Peyer's patch (tissue), 4 donors: ENCODE measurements at regions not wholly inside any gene's neighbourhood (a gene's known extent, or its start where the extent isn't known, plus 50 kb on each side); places are given as distances from the start of the nearest gene placed in this dataset.

ENCODE experiments used
- DNase-seq, 3 donors: peaks; one replicate each; pipeline ENCODE4 v3.0.0-alpha.2; 2017 to 2019
- H3K27ac ChIP-seq, 4 donors: fragments of 200-600 bp; sonication (generic); one replicate each; pipeline ENCODE4 v1.5.1; 2016 to 2019
- H3K27me3 ChIP-seq, 2 donors: fragments of 200-600 bp; sonication (generic); one replicate each; pipeline ENCODE4 v1.5.1; 2019
- H3K36me3 ChIP-seq, 3 donors: fragments of 200-600 bp; sonication (generic); one replicate each; pipeline ENCODE4 v1.5.1; 2016 to 2019
- H3K4me1 ChIP-seq, 4 donors: fragments of 200-600 bp; sonication (generic); one replicate each; pipeline ENCODE4 v1.5.1; 2016 to 2019
- H3K4me3 ChIP-seq, 4 donors: fragments of 200-600 bp; sonication (generic); 1 replicate in 3 of 4; 2 replicates in 1 of 4; pipeline ENCODE4 v1.5.1; 2016 to 2019; ENCODE audit warnings: mild to moderate bottlenecking in 1 of 4
- H3K9me3 ChIP-seq, 4 donors: fragments of 200-600 bp; sonication (generic); one replicate each; pipeline ENCODE4 v1.5.1; 2016 to 2019; ENCODE audit warnings: mild to moderate bottlenecking in 1 of 4
- CTCF ChIP-seq, 6 experiments: fragments of 450-650 bp in 4 of 6; fragments of 200-600 bp in 2 of 6; sonication (generic) in 1 of 6; IDR thresholded peaks; one replicate each; pipeline ENCODE4 v1.5.1; 2017 to 2019; ENCODE audit warnings: antibody characterized with exemption in 6 of 6, mild to moderate bottlenecking in 3 of 6, moderate library complexity in 1 of 6
- POLR2A ChIP-seq, 2 donors: fragments of 450-650 bp; IDR thresholded peaks; one replicate each; pipeline ENCODE4 v1.5.1; 2017; ENCODE audit warnings: antibody characterized with exemption in 2 of 2, mild to moderate bottlenecking in 2 of 2, moderate library complexity in 2 of 2

- no peak for DNase-seq
- Histone ChIP-seq H3K27ac (no peak overlapping the region), H3K27me3 (no peaks in the 10 kb centered on the region), H3K4me1 (no peaks in the 10 kb centered on the region), H3K4me3 (no peak overlapping the region), H3K9me3 (no peaks in the 10 kb centered on the region), H3K36me3 (no peaks in the 10 kb centered on the region)
- no peak for TF ChIP-seq POLR2A (IDR thresholded peaks at IDR 0.05)
- TF ChIP-seq CTCF (IDR thresholded peaks at IDR 0.05), result no peak
Measured at GRCh38 chr2:204219196-204219595, 282.6 kb downstream of the ICOS start.

GRCh38 chr2:204220896-204221295 lies 284.3 kb downstream of the ICOS start:
- H3K4me3 ChIP-seq, result no peak overlapping the region
- no peaks in the 10 kb centered on the region for H3K27me3 ChIP-seq
- H3K27ac ChIP-seq, result no peak overlapping the region
- no peaks in the 10 kb centered on the region for H3K9me3 ChIP-seq
- H3K4me1 ChIP-seq, result peaks cover 0 to 2% (median 0%) of the 10 kb centered on the region in 4 donors
- H3K36me3 ChIP-seq, result no peaks in the 10 kb centered on the region
- no peak for DNase-seq
- no peak for TF ChIP-seq CTCF (IDR thresholded peaks at IDR 0.05)
- no peak for TF ChIP-seq POLR2A (IDR thresholded peaks at IDR 0.05)

- no peak for DNase-seq
- H3K27me3 ChIP-seq, result no peaks in the 10 kb centered on the region
- H3K4me3 ChIP-seq, result no peak overlapping the region
- peaks cover 0 to 11% (median 0%) of the 10 kb centered on the region in 4 donors for H3K4me1 ChIP-seq
- no peak for TF ChIP-seq CTCF (IDR thresholded peaks at IDR 0.05)
- TF ChIP-seq POLR2A (IDR thresholded peaks at IDR 0.05), result no peak
- no peak overlapping the region for H3K27ac ChIP-seq
- no peaks in the 10 kb centered on the region for H3K9me3 ChIP-seq
- no peaks in the 10 kb centered on the region for H3K36me3 ChIP-seq
Measured at GRCh38 chr2:204223046-204223445, 286.5 kb downstream of the ICOS start.

- no peak overlapping the region for H3K27ac ChIP-seq
- H3K36me3 ChIP-seq, result no peaks in the 10 kb centered on the region
- H3K27me3 ChIP-seq, result no peaks in the 10 kb centered on the region
- no peaks in the 10 kb centered on the region for H3K9me3 ChIP-seq
- peaks cover 0 to 11% (median 0%) of the 10 kb centered on the region in 4 donors for H3K4me1 ChIP-seq
- no peak for DNase-seq
- H3K4me3 ChIP-seq, result no peak overlapping the region
- TF ChIP-seq CTCF (IDR thresholded peaks at IDR 0.05), result no peak
- no peak for TF ChIP-seq POLR2A (IDR thresholded peaks at IDR 0.05)
Measured at GRCh38 chr2:204223544-204223943, 287.0 kb downstream of the ICOS start.

GRCh38 chr2:204225671-204226073 lies 289.1 kb downstream of the ICOS start:
- DNase-seq, result no peak
- no peaks in the 10 kb centered on the region for H3K36me3 ChIP-seq
- no peak for TF ChIP-seq POLR2A (IDR thresholded peaks at IDR 0.05)

GRCh38 chr2:204226305-204226880 lies 289.8 kb downstream of the ICOS start:
- H3K4me3 ChIP-seq, result no peak overlapping the region
- no peaks in the 10 kb centered on the region for H3K9me3 ChIP-seq
- no peak for TF ChIP-seq POLR2A (IDR thresholded peaks at IDR 0.05)
- TF ChIP-seq CTCF (IDR thresholded peaks at IDR 0.05), result no peak
- H3K36me3 ChIP-seq, result no peaks in the 10 kb centered on the region
- peaks cover 0 to 11% (median 0%) of the 10 kb centered on the region in 4 donors for H3K4me1 ChIP-seq
- H3K27me3 ChIP-seq, result no peaks in the 10 kb centered on the region
- H3K27ac ChIP-seq, result no peak overlapping the region
- DNase-seq, result no peak

More at GRCh38 chr2:204225671-204226073, 289.1 kb downstream of the ICOS start:
- Histone ChIP-seq H3K4me1 (peaks cover 0 to 11% (median 0%) of the 10 kb centered on the region in 4 donors), H3K9me3 (no peaks in the 10 kb centered on the region), H3K4me3 (no peak overlapping the region), H3K27ac (no peak overlapping the region), H3K27me3 (no peaks in the 10 kb centered on the region)
